CMK (cell line): ENCODE measurements at regions not wholly inside any gene's neighbourhood (a gene's known extent, or its start where the extent isn't known, plus 50 kb on each side); places are given as distances from the start of the nearest gene placed in this dataset.
"Not testable (repeated sequence)": the region's sequence is repeated elsewhere in the genome, so short reads cannot be mapped to it uniquely, and the experiment has no call there.

Source experiments
- DNase-seq: peaks from one replicate; pipeline ENCODE4 v3.0.0-alpha.2; 2010; ENCODE audit warnings: low read depth

DNA sequence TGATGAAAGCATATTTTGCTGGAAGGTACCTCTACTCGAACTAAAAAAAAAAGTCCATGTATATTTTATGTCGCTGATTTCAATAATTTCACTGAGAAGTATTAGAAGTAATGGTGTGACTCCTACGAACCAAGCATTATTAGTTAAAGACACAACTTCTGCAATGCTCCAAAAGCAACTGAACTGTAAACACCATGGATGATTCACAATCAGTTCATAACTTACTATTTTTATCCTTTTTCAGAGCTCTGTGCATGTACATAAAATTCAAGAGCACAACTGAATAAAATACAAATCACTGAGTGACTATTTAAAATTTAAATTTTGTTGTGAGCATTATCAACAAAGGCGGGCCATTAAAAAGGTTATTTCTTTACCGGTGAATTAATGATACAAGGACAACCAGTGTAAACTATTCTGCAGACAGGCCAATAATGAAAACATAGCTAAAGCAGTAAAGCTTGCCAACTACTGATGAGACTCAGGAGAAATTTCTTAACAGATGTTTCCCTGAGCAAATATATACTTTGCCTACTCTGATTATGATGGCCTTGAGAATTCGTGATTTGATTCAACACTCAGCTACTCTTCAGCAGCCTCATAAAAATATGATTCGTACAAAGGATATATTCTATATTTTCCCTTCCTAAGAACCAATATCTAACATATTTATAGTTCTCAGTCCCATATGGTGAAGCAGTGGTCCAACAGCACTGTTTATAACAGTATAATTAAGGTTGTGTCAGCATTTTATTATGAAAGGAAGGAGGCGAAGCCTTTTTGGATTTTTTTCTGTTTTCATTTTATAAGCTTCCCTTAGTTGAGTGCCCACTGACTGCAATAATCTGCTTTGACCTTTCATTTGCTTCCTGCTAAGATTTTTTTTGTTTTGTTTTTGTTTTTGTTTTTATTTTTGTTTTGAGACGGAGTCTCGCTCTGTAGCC is 62.8 kb upstream of the NEIL3 start:
- DNase-seq, result no peak

GRCh38 chr4:177250056-177250696 is 59.5 kb upstream of the NEIL3 start:
- DNase-seq, result peak; percentile 15

GRCh38 chr4:177251237-177251636 is 58.4 kb upstream of the NEIL3 start:
- no peak for DNase-seq

- no peak for DNase-seq
Measured at GRCh38 chr4:177255359-177255758, 54.3 kb upstream of the NEIL3 start.

DNA sequence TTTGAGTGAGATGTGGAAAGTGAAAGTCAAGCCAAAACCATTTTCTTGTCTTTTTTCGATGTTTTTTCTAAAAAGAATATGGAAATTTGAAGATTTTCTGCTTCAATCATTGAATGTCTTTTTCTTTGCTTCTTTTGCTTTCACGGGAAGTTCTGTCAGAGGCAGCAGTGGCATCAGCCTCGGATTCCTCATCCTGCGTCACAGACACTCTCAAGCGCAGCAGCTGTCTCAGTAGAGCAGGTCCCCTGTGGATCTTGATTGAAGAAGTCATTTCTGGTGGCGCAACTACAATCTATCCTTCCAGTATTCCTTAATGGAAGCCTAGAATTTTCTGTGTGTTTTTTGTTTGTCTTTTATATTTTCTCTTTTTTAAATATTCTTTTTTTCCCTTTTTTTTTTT is 52.7 kb upstream of the NEIL3 start:
- DNase-seq, result no peak

DNA sequence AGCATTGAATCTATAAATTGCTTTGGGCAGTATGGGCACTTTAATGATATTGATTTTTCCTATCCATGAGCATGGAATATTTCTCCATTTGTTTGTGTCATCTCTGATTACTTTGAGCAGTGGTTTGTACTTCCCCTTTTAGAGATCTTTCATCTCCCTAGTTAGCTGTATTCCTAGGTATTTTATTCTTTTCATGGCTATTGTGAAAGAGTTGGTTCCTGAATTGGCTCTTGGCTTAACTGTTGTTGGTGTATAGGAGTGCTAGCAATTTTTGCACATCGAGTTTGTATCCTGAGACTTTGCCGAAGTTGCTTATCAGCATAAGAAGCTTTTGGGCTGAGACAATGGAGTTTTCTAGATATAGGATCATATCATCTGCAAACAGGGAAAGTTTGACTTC is 50.2 kb upstream of the NEIL3 start:
- DNase-seq, result not testable (repeated sequence)
